Esophagus muscularis mucosa (tissue), 3 donors: ENCODE measurements at regions not wholly inside any gene's neighbourhood (a gene's known extent, or its start where the extent isn't known, plus 50 kb on each side); places are given as distances from the start of the nearest gene placed in this dataset.

Experiments
- CTCF ChIP-seq, 3 experiments: fragments of 200-600 bp in 2 of 3; fragments of 450-650 bp in 1 of 3; sonication (generic) in 2 of 3; IDR thresholded peaks; one replicate each; pipeline ENCODE4 v1.5.1; 2017 to 2019; ENCODE audit warnings: antibody characterized with exemption in 3 of 3, mild to moderate bottlenecking in 2 of 3, moderate library complexity in 1 of 3
- POLR2A ChIP-seq: fragments of 450-650 bp; IDR thresholded peaks from one replicate; pipeline ENCODE4 v1.6.1; 2017; ENCODE audit warnings: antibody characterized with exemption, moderate library complexity, mild to moderate bottlenecking, low read depth

GRCh38 chr18:53997064-53997463 lies 227.4 kb downstream of the MBD2 start:
- TF ChIP-seq CTCF (IDR thresholded peaks at IDR 0.05) = no peak
- TF ChIP-seq POLR2A = no peak
